ENCODE measurements at regions not wholly inside any gene's neighbourhood (a gene's known extent, or its start where the extent isn't known, plus 50 kb on each side); places are given as distances from the start of the nearest gene placed in this dataset.
A peak's percentile ranks its signal among the peaks of the same experiment; 100 is the strongest.

DNA sequence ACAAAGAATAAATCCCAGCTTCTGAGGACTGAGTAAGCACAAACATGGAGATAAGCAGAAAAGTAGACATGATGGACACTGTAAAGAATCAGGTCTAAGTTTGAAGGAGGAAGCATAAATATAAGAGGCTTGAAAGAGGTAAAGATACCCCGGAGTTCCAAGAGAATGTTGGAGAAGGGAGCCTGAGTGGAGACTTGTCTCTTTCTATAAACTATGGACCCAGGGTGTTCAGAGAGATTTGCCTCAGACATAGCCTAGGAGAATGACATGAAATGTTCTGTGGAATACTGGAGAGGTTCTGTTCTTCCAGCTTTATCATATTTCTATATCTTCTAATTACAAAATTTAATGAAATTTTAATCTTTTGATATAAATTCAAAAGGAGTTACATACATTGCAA, 554.3 kb upstream of the B3GALT2 start:
- no peak for DNase-seq (ENCODE audit: low spot score)

- no peak for DNase-seq (ENCODE audit: low spot score)
These were observed 550.1 kb upstream of the B3GALT2 start for GRCh38 chr1:193736507-193736906.

- no peak for DNase-seq (ENCODE audit: low spot score)
These were observed 547.3 kb upstream of the B3GALT2 start for GRCh38 chr1:193733674-193734073.

GRCh38 chr1:193730017-193730416, 543.6 kb upstream of the B3GALT2 start:
- peak; percentile 84 for DNase-seq (ENCODE audit: low spot score)

DNA sequence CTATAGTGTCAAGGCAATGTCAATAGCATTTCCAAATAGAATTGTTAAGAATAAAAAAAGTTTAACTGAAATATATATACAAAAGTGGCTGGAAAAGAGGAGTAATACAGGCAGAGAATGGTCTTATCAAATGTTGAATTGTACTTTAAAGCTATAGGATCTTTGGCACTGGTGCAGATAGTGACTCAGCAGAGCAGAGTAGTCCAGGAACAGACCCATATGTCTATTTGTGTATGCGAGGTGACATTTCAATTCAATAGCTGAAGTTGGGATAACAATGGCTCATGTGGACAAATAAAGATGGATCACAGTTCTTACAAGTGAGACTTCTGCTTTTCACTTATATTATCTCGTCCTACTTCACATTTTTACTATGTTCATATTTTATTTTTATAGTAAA, 543.0 kb upstream of the B3GALT2 start:
- peak; percentile 68 for DNase-seq (ENCODE audit: low spot score)

GRCh38 chr1:193727850-193728249, 541.4 kb upstream of the B3GALT2 start:
- no peak for DNase-seq (ENCODE audit: low spot score)

DNA sequence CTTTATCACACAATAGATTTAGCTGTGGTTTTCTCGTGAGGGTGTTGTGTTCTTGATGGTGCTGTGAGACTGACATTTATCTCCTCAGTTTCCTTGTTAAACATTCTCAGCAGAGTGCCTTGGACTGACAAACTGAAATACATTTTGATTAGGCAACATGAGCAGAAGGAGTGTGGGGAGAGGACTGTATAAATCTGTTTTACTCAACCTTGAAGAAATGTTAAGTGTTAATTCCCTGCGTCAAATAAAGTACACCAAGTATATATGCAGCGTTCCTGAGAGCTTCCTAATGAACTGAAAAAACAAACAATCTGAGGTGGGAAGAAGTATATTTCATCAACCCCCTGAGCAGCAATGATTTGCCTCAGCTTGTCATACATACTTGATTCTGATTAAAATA, 540.3 kb upstream of the B3GALT2 start:
- DNase-seq (ENCODE audit: low spot score), result no peak

- no peak for DNase-seq (ENCODE audit: low spot score)
These were observed 526.0 kb upstream of the B3GALT2 start for GRCh38 chr1:193712392-193712791.

GRCh38 chr1:193709607-193710006, 523.2 kb upstream of the B3GALT2 start:
- no peak for DNase-seq (ENCODE audit: low spot score)

DNA sequence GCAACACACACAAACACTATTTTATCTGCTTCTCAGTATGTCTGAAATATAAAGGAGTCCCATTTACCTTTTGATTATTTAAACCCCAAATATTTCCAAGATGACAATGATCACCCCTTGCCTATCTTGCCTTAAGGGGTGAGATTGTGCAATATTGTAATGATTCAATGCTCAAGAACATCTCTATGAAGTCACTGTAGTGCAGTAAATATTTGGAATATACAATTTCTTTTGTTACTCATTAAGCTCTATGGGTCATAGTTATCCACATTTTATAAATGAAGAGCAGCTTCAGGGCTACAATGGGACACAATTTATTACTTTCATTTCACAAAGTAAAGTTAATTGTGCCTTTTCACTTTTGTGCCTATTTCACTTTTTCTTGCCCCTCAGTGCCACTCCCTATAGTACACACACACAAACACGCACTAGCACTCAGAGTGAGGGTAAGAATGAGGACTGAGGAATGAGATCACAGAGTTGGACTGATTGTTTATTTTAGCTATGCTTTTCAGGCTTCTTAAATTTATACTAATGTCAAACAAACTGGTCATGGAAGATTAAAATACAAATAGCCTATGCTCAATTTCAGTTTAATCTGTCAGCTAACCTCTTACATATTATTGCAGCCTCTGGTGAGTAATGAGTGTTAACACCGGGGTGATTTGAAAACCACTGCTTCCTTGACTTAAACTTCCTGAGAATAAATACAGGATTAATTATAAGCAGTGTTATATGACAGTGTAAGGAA, 521.0 kb upstream of the B3GALT2 start:
- DNase-seq (ENCODE audit: low spot score), result peak; percentile 49

GRCh38 chr1:193706766-193707165, 520.4 kb upstream of the B3GALT2 start:
- no peak for DNase-seq (ENCODE audit: low spot score)

- peak; percentile 37 for DNase-seq (ENCODE audit: low spot score)
These were observed 519.2 kb upstream of the B3GALT2 start for GRCh38 chr1:193705554-193705981.

DNA sequence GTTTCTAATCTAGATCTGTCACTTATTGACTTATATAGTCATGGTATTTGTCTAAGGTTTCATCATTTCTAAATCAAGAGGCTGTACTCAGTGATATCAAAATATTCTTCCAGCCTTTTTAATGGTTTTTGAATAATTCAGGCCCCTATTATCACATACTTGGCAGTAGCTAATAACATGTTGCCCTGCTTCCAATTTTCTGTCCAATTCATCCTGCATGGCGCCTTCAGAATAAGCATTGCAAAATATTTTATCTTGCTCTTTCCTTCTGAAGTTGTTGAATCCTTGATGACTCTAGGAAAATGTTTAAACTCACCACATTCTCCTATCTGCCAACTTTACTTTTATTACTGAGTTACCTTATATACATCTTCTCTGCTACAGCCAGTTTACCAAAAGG, 517.2 kb upstream of the B3GALT2 start:
- no peak for DNase-seq (ENCODE audit: low spot score)

DNA sequence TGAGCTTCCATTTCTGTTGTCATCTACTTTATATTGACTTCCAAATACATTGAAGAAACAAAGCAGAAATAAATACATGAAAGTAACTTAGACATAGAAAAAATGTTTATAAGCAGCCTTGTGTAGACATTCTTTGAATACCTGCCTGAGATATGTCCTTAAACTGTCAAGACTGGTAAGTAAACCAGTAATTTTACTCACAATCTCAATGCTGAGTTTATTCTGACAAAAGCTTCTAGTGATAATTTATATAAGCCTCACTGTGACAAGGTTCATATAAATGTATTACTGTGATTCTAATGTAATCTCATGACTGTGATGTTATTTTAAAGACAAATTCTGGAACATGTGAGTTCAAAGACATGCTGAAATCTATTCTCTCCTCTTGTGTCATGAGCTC, 516.7 kb upstream of the B3GALT2 start:
- no peak for DNase-seq (ENCODE audit: low spot score)

DNA sequence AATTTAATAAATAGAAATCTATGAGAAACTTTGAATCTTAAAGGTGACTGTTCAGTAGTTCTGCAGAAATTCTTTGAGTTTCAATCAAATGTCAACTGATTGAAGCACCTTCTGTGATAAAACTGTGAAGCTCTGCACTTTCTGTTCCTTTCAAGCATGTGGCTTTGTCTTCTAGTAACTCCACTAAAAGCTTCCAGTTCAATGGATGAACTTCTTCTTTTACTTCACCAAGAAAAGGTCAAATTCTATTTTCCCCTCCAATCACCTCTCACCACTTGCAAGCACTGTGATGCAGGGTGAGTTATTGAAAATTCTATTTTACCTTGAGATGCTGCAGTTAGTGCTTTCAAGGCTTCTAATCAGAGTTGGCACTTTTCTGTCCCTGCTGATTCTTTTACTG, 515.3 kb upstream of the B3GALT2 start:
- DNase-seq (ENCODE audit: low spot score), result no peak

DNA sequence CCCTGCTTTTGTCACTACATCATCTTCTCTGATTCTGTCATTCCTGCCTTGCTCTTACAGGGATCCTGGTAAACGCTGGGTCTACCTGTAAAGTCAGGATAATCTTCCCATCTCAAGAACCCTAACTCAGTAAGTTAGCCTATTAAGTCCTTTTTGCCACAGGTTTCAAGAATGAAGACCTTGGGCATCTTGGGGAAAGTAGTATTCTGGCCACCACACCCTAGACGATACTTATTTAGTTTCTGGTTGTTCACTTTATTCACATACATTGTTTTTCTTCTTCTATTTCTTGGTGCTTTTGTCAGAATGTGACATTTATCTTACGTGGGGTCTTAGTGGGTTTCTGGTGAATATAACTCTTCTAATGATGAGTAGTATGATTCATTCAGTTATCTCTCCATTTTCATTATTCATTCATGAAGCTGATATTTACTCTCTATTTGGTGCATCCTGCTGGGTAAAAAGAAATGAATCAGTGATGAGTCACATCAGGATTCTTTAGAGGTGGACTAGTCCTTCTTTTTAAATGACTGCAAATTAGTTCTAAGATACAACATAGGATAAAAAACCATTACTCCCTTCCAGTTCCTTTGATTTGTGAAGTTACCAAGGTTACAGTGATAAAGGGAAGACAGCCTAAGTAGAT, 514.4 kb upstream of the B3GALT2 start:
- DNase-seq (ENCODE audit: low spot score), result peak; percentile 95

DNA sequence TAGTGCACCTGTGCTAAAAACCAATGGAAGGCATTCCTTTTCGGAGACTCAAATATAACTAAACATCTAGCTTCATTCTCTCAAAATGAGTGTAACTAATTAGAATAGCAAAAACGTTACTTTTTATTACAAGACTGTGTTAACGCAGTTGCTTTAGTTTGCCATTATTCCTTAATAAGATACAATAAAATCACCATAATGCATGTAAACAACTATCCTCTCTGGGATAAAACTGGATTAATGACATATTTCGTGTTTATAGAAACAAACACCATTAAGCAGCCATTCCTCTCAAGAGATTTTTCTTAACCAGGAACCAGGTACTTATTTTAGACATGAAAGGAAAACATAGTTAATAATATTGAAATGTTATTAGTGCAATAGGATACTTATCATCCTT, 512.8 kb upstream of the B3GALT2 start:
- DNase-seq (ENCODE audit: low spot score), result no peak

DNA sequence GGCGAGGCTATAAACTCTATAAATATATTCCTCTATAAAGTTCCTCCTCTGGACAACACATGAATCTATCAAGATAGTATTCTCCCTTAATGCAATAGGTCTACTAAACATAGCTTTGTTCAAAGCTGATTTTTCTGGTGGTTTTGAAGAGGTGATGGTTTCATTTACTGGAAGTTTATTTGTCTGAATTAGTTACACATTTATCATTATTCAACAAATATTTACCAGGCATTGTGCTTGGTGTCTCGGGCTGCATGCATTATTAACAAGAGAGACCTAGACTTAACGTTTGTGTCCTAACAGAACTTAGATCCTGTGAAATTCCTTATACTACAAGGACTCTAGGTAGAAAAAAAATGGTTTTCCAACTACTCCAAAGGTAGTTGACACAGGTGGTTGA, 511.4 kb upstream of the B3GALT2 start:
- DNase-seq (ENCODE audit: low spot score), result no peak

- DNase-seq (ENCODE audit: low spot score), result no peak
These were observed 510.8 kb upstream of the B3GALT2 start for GRCh38 chr1:193697115-193697762.

DNA sequence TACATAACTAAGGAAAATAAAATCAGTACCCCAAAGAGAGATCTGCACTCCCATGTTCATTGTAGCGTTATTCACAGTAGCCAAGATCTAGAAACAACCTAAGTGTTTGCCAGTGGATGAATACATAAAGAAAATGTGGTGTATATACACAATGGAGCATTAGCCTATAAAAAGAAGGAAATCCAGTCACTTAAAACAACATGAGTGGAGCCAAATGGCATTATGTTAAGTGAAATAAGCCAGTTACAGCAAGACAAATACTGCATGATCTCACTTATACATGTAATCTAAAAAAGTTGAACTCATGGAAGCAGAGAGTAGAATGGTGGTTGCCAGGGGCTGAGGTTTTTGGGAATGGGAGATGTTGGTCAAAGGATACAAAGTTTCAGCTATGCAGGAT, 508.3 kb upstream of the B3GALT2 start:
- DNase-seq (ENCODE audit: low spot score), result no peak

GRCh38 chr1:193685986-193686385, 499.6 kb upstream of the B3GALT2 start:
- no peak for DNase-seq (ENCODE audit: low spot score)

GRCh38 chr1:193681422-193681821, 495.0 kb upstream of the B3GALT2 start:
- DNase-seq (ENCODE audit: low spot score), result no peak

- no peak for DNase-seq (ENCODE audit: low spot score)
These were observed 494.5 kb upstream of the B3GALT2 start for GRCh38 chr1:193680924-193681316.
